Islet precursor cell (in vitro differentiated cells): ENCODE measurements at regions not wholly inside any gene's neighbourhood (a gene's known extent, or its start where the extent isn't known, plus 50 kb on each side); places are given as distances from the start of the nearest gene placed in this dataset.

Source experiments
- DNase-seq: peaks from one replicate; pipeline ENCODE4 v3.0.0-alpha.2; 2018

DNA sequence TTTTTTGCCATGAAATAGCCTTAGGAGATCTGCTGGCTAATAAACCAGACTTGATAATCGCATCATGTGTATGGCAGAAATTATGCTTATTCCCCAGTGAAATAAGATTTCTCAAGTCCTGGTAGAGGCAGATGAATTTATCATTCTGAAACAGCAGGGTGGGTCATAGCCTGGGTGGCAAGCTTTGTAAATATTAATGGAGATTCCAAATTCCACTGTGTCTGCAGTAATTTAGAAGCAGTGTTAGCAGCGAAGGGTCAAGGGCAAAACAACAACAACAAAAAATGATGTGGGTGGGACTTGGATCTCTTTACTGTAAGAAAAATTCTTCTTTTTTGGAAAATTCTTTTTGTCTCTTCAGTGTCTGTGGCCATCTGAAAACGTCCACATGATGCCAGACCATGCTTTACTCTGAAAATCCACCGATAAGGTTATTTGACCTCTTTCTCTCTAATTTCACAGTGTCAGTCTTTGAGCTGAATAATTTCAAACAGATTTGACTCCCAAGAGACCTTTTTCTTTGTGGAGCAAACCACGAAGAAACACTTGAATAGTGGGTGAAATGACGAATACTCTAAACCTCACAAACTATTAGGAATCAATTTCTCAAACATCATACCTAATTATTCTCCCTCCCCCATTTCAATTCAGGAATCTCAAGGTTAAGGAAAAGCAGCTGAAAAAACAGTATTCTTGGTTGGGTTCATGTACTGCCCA, 106.0 kb upstream of the RPS23 start:
- no peak for DNase-seq

- DNase-seq, result no peak
Measured at GRCh38 chr5:82381591-82381990, 103.4 kb upstream of the RPS23 start.

- no peak for DNase-seq
Measured at GRCh38 chr5:82376307-82376706, 98.2 kb upstream of the RPS23 start.

GRCh38 chr5:82375488-82376244, 97.5 kb upstream of the RPS23 start:
- DNase-seq, result no peak

DNA sequence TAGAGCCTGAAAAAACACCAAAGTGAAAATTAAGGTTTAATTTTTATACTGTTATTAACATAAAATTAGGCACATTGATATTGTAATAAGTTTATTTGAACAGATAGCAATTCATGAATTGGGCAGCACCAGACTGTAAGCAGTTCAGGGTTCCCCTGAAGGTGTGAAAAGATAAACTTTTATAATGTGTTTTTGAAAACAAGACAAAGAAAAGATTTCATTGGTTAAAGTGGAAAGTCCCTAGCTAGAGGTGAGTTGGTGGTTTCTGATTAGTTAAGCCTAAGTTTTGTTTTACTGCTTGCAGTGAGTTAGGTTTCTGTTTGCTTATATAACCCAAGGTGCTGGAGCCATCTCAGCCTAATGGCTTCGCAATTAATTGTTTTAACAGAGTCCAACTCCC, 96.5 kb upstream of the RPS23 start:
- no peak for DNase-seq

DNA sequence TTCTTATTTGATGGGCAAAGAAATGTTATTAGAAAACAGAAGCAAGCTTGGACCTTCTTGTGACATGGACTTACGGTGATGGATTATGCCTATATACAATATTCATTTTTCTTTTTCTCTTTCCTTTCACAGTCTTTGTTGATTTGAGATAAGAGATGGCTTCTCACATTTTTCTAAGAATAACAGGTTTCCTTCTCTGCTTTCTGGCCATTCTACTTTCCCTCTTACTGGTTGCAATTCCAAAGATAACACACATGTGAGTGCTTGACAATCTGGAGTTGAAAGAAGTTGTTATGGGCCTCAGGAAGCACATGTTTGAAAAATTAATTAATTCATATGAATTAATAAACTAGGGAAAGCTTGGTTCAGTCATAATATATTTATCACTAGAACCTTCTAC, 89.8 kb upstream of the RPS23 start:
- no peak for DNase-seq

GRCh38 chr5:82365744-82366228, 87.6 kb upstream of the RPS23 start:
- no peak for DNase-seq

GRCh38 chr5:82365026-82365425, 86.9 kb upstream of the RPS23 start:
- DNase-seq, result no peak

DNA sequence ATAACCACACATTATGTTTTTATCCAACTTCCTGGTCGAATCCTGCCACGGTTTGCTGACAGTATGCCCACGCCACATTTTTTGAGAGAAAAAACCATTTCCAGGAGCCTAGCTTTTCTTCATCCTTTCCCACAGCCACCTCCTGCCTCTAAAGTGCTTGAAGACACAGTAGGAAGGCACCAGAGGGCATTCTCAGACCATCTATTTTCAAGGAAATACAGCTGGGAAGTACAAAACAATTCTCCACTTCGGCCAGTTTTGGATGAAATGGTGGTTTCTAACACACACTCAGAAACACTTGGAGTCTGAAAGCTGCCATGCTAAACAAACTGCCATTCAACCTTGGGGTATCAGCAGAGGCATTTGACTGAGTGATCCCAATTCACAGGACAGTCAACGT, 86.3 kb upstream of the RPS23 start:
- no peak for DNase-seq

- DNase-seq, result no peak
Measured at GRCh38 chr5:82363524-82363923, 85.4 kb upstream of the RPS23 start.

DNA sequence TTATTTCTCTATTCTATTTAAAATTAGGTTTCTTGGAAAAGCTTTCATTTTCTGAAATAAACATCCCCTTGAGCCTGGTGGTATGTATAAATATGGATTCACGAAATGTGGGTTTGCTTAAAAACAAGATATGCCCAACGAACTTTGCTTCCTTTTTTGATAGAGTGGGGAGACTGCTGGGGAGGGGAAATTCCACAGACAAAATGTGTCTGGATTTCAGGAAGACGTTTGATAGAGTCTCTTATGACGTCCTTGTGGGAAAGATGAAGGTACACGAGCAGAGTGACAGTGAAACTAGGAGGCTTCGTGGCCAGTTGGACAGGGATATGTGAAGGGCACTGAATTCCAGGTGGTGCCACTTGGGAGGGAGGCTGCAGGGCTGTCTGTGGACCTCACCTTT, 84.5 kb upstream of the RPS23 start:
- DNase-seq, result no peak

DNA sequence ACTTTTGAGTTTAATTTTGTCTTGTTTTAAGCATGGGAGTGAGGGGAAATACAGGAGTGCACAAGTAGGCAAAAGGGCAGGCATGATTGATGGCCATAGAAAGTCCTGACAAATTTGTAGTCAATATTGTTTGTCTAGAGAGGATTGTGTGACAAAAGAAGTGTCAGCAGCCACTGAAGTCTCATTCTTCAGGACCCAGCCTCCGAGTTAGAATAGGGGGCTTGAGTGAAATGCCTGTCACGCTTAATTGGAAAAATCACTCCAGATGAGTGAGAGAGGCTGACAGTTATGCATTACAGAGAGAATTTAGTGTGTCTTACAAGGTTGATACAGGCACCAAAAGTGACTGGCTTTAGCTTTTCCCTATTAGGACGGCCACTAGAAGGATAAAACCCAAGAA, 81.9 kb upstream of the RPS23 start:
- DNase-seq, result no peak

- no peak for DNase-seq
Measured at GRCh38 chr5:82359272-82359671, 81.1 kb upstream of the RPS23 start.

GRCh38 chr5:82358457-82358856, 80.3 kb upstream of the RPS23 start:
- no peak for DNase-seq

DNA sequence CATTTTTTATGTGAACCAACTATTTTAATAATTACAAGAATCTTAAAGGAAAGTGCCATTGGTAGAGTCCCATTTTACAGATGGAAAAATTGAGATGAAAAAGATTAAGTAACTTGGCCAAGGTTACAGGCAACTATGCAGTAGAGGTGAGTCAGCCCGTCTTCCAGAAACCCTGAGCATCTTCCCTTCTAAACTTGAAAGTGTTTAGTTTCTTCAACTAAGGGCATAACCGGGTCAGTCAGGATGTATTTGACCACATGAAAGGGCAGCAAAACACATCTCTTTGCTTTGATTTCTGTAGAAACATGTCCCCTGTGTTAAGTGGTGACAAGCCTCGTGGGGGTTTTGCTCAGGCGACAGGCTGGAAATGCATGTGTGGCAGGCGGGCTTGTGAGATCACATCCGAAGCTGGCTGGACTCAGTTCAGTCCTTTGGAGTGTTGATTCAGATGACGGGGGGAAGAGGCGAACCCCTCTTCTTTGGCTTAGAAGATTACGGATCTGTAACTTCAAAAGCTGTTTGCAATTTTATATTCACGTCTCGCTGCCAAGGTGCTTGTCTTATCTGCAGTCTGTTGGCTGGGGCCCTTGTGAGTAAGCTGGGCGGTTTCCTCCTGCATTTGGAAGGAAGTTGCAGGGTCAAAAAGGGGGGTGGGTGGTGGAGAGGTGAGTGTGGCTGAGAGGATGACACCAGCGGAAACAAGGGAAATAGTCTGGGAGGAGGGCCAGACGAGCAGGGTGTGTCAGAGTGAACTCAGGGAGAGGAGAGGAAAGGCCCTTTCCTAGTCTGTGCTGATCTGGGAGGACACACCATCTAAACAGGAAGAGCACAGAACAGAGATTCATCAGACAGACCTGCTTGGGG, 78.9 kb upstream of the RPS23 start:
- DNase-seq, result peak; percentile 88

GRCh38 chr5:82356021-82356420, 77.9 kb upstream of the RPS23 start:
- DNase-seq, result no peak

DNA sequence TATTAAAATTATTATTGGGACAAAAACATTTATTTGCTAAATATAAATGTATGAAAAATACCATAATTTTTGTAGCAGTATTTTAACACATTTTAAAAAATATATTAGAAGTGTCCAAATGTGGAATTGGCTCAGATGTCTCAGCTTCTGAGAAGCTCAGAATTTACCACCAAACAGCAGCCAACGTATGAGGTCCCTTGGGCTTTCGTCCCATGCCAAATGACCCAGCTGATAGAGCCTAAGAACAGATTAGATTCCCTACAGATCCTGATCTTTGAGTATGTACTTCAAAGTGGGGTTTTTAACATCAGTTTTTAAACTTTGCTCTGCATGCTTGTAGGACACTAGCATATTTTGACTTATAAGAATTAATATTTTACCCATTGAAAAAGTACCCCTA, 77.3 kb upstream of the RPS23 start:
- DNase-seq, result no peak

DNA sequence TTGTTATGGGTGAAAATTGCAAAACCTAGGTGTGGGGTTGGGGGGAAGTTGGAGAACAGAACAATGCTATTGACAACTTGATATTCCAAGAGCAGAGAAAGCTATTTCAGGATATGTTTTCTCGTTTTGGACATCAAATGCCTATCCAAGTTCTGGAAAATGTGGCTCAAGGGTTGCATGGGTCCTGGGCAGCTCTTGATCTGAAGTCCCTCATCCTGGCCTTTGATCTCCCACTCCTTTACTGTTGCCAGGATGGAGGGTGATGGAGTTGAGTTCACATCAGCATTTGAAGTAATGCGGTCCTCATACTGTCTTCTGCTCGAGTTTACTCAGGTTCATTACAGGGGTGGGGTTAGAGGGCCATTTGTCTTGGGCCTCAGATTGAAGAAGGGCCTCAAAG, 76.9 kb upstream of the RPS23 start:
- DNase-seq, result no peak

DNA sequence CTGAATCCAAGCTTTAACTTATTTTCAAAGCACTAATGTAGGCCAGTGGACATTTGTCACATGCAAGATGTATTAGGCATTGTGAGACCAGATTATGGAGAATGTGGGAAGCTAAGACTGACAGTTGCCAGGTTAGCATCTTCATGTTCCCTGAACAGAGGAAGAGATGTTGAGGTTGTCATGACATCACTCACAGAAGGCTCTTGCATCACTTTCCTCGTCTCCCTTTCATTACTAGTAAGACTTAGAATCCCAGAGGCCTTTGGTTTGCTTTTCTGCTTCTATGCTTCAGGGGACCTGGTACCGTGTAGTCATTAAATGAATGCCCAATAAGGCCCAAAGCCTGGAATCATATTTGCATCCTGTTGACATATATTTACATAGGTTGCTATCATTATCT, 76.4 kb upstream of the RPS23 start:
- no peak for DNase-seq

- DNase-seq, result no peak
Measured at GRCh38 chr5:82353522-82353921, 75.4 kb upstream of the RPS23 start.

DNA sequence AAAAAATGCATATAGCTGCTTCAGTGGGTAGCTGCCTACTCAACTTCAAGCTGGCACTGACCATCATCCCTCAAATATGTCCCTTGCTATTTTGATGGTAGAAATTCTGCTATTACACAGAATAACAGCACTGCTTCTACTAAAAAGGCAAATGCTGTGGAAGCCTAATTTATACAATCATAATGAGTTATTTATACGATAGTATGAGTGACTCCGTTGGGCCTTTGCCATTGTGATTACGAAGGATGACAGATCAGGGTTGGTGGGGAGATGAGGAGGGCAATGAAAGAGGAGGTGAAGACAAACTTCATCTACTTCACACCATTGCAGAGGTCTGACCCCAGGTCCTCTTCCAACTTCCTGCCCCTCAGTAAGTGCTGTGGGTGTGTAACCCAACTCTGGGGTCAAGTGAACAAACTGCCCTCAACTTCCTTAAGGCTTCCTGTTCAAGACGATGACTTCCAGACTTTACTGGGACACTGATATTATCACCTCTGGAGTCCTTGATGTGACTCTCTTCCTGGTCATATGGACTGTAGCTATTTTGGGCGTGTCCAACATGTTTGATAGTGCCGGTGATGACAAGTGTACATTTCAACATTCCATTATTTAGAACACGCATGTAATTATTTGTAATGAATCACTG, 74.1 kb upstream of the RPS23 start:
- DNase-seq, result no peak

DNA sequence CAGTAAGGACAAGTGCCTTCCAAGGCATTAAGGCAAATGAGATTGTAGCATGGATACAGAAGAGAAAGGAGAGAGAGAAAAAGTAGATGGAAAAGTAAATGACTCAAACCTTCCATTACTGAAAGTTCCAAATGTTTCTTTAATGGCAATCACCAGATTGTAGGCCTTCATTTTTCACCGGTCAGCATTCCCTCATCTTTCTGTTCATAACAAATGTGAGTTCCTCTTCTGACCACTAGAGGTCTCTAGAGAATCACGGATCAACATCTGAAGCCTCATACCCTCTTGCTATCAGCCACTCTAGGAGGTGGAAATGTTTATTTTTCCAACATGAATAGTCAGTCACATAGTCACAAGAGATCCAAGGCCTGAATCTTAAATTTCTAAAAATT, 73.6 kb upstream of the RPS23 start:
- no peak for DNase-seq

GRCh38 chr5:82351297-82351696, 73.1 kb upstream of the RPS23 start:
- no peak for DNase-seq
